GM13976 (cell line): ENCODE measurements at regions not wholly inside any gene's neighbourhood (a gene's known extent, or its start where the extent isn't known, plus 50 kb on each side); places are given as distances from the start of the nearest gene placed in this dataset.

Source experiments
- DNase-seq: peaks from one replicate; pipeline ENCODE4 v3.0.0; 2012; ENCODE audit warnings: low spot score
- in situ Hi-C: fragments of 300-500 bp; cut with MboI; formaldehyde crosslinking; loops from one replicate; pipeline ENCODE4 v1.12.0; 2022; ENCODE audit warnings: low sequenced_read_pairs, mixed read lengths, inconsistent platforms; ENCODE audit not compliant: unreplicated experiment
- TF ChIP-seq, protein P1 (sequence below): IDR thresholded peaks from 2 replicates; pipeline ENCODE4 v1.5.1; 2012; ENCODE audit warnings: borderline replicate concordance, mild to moderate bottlenecking; ENCODE audit not compliant: insufficient read depth; ENCODE audit errors: extremely low read depth, missing control alignments, control extremely low read depth

DNA sequence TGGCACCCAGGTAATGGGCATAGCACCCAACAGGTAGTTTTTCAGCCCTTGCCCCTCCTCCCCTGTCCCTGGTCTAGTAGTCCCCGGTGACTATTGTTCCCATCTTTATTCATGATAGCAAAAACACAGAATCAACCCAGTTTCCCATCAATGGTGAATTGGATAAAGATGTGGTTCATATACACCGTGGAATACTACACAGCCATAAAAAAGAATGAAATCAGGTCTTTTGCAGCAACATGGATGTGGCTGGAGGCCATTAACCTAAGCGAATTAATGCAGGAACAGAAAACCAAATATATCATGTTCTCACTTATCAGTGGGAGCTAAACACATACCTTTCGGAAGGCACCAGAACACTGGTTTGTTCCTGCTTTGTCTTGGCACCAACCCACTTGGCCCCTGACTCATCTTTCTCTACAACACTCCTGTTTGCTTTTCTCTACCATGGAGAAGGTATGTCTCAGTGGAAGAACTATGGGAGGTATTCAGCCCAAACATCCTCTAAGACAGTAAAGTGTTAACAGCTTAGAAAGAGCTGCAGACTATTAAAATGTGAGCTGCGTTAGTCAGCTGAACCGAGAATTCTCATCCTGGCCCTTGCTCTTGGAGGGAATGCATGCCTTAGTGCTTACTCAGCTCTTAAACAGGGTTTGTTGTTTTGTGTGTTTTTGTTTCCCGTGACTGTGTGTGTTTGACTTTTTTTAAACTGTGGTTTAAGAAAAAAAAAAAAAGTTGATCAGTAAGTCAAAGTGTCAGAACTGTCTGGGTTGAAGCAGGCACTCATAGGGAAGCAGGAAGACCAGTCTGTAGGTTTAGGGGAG is 203.0 kb downstream of the TOMM20 start:
- in situ Hi-C loops, result no loop called here
- TF ChIP-seq, protein P1, sequence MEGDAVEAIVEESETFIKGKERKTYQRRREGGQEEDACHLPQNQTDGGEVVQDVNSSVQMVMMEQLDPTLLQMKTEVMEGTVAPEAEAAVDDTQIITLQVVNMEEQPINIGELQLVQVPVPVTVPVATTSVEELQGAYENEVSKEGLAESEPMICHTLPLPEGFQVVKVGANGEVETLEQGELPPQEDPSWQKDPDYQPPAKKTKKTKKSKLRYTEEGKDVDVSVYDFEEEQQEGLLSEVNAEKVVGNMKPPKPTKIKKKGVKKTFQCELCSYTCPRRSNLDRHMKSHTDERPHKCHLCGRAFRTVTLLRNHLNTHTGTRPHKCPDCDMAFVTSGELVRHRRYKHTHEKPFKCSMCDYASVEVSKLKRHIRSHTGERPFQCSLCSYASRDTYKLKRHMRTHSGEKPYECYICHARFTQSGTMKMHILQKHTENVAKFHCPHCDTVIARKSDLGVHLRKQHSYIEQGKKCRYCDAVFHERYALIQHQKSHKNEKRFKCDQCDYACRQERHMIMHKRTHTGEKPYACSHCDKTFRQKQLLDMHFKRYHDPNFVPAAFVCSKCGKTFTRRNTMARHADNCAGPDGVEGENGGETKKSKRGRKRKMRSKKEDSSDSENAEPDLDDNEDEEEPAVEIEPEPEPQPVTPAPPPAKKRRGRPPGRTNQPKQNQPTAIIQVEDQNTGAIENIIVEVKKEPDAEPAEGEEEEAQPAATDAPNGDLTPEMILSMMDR, result no peak
- no peak for DNase-seq

DNA sequence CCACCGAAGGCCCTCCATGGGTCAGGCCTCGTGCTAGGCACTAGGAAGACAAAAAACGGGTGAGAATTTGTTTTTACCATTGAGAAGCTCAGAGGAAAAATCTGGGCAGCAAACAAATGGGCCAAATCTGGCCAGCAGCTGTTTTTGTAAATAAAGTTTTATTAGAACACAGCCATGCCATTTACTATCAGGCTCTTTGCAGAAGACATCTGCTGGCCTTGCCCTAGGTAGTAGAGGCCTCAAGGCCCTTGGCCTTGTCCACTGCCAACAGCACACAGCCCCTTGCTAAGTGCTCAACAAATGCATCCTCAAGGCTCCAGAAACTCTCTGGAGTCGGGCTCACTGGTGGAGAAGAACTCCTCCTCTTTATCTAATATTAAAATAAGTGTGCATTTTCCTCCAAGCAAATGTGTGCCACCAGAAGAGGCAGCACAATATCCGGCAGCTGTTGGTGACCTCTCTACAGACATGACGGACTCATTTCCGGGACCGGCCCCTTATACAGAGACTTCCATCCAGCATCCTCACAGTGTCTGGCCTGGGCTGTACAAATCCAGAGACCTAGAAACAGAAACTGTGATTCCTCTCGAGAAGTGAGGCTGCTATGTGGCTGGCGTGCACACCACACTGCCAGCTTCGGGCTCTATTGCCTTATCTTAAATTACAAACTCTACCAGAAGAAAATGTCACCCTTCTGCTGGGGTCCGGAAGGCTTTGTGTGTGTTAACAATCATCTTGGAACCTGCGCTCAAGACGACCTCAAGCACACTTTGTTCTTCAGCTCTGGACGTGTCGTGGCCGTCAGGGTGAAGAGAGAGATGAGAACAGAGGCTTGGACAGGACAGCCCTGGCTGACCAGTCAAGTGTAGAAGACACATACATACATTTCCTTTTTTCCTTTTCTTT is 203.9 kb downstream of the TOMM20 start:
- DNase-seq, result no peak
- in situ Hi-C loops, result no loop called here
- TF ChIP-seq, protein P1, result no peak

DNA sequence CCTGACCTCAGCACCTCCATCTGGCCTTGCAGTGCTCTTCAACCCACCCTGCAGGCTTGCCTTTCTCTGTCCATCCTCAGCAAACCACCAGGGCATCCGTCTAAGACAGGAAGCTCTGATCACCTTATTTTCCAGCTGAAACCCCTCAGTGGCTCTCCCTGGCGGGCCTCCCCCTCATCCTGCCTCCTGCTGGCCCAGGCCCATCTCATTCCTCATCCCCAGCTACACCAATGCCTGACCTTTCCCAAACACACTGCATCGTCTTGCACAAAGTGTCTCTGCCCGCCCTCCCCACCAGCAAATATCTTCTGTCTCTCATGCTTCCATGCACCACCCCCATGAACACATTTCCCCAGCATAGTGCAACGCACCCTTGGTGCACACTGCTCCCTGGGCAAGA is 205.0 kb downstream of the TOMM20 start:
- in situ Hi-C loops, result no loop called here

DNA sequence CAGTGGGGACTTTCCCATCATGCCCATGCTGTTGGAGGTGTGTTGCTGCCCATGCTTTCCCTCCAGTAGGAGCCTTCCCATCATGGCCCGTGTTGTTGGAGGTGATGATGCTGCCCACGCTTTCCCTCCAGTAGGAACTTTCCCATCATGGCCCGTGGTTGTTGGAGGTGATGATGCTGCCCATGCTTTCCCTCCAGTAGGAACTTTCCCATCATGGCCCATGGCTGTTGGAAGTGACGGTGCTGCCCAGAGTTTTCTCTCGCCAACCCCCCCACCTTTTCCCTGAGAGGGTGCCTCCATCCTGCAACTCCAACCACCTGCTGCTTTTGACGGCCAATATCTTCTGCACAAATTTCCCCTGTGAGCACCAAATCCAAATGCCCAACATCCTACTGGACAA is 205.7 kb downstream of the TOMM20 start:
- TF ChIP-seq, protein P1, result no peak
- DNase-seq, result no peak
- in situ Hi-C loops, result no loop called here

More for the DNA sequence above, 205.0 kb downstream of the TOMM20 start:
- no peak for DNase-seq
- TF ChIP-seq, protein P1, result no peak

DNA sequence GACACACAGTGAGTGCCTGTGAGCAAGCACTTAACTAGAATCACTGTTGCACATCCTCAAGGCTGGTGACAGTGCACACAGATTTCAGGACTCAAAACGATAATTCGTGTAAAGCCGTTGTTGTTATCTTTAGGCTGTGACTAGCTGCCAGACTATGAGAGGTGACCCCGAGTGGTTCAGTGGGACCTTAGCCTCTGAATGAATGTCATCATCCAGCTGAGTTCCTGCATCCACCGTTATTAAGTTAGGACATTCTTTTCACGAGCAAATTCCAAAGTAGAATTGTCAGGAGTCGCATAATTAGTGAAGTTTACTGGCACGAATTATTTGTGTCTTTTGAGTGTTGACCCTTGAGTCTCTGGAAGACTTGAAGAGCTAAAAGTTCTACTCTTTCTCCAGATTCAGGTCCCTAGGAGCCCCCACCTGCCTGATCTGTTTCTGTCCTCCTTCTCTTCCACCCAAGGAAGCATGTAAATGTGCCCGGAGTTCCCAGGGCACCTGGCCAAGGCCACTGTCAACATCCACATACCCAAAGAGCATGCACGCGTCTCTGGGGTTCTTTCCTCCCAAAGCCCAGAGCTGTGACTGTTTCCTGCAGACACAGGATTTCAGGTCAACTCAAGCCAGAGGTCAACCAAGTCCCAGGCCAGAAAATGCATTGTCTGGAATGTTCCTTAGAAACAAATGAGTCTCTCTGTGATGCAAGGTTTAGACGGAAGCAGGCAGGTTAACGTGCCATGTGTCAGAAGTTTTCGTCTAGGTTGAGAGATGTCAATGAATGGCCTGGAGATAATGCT is 207.2 kb downstream of the TOMM20 start:
- no peak for DNase-seq
- TF ChIP-seq, protein P1, result no peak
- in situ Hi-C loops, result no loop called here

DNA sequence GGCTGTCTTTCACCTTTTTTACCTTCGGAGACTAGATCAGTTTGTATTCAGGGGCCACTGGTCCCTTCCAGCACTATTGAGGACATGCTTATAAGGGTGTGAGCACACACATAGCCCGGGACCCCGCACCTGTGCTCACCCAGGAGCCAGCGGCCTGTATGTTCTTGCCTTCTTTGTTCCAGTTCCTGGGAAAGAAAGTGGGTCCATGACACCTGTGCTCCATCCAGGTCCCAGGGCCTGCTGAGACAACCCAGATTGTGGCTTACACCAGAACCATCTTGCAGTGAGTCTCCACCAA is 207.8 kb downstream of the TOMM20 start:
- TF ChIP-seq, protein P1, result no peak
- no peak for DNase-seq

More for the DNA sequence above, 207.8 kb downstream of the TOMM20 start:
- in situ Hi-C loops, result no loop called here
